ENCODE measurements at regions not wholly inside any gene's neighbourhood (a gene's known extent, or its start where the extent isn't known, plus 50 kb on each side); places are given as distances from the start of the nearest gene placed in this dataset.

DNA sequence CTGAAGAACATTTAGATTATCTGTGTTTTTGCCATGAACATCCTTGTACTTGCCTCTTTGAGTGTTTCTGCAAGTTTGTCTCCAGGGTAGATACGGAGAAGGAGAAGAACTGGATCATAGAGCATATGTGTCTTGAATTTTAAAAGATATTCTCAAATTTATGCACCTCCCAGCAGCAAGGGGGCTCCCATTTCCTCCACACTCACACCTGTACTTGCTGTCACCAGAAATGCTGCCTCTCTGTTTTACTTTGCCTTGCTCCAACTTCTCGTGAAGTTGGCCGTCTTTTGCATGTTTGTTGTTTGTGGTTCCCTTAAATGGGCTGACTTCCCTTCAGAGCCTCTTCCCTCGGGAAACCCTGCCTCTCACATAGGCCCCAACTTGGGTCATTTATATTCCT is 171.0 kb downstream of the TFAP2C start:
- H3K4me1 ChIP-seq (ENCODE audit: control extremely low read depth in 1 of 4, control insufficient read depth in 4 of 4, insufficient read depth in 4 of 4, low read length in 3 of 4) = no peaks in the 10 kb centered on the region
- H3K9me3 ChIP-seq (ENCODE audit: control extremely low read depth in 1 of 5, control insufficient read depth in 4 of 5, insufficient read depth in 2 of 5, low read depth in 1 of 5, low read length in 4 of 5) = no peaks in the 10 kb centered on the region
- peaks cover 2 to 19% (median 2%) of the 10 kb centered on the region in 5 experiments for H3K27me3 ChIP-seq (replicated peaks in 2 of 5; ENCODE audit: control insufficient read depth in 4 of 5, insufficient read depth in 5 of 5, low read length in 4 of 5)
- no peak overlapping the region for H3K4me3 ChIP-seq (ENCODE audit: control insufficient read depth in 1 of 7, extremely low read depth in 1 of 7, insufficient read depth in 4 of 7, low read depth in 2 of 7, low read length in 6 of 7)
- ChIA-PET POLR2A (no interaction called here), CTCF (no interaction called here)
- no peak for DNase-seq
- H3K36me3 ChIP-seq (ENCODE audit: control insufficient read depth in 4 of 4, insufficient read depth in 4 of 4, low read length in 3 of 4) = no peaks in the 10 kb centered on the region
- 32% methylated on average over 3 of the region's 4 CpGs for WGBS (ENCODE audit: insufficient coverage)
- no peak overlapping the region for H3K27ac ChIP-seq (ENCODE audit: insufficient read depth in 1 of 2, low read depth in 1 of 2, low read length in 2 of 2, poor library complexity in 1 of 2, severe bottlenecking in 2 of 2)

DNA sequence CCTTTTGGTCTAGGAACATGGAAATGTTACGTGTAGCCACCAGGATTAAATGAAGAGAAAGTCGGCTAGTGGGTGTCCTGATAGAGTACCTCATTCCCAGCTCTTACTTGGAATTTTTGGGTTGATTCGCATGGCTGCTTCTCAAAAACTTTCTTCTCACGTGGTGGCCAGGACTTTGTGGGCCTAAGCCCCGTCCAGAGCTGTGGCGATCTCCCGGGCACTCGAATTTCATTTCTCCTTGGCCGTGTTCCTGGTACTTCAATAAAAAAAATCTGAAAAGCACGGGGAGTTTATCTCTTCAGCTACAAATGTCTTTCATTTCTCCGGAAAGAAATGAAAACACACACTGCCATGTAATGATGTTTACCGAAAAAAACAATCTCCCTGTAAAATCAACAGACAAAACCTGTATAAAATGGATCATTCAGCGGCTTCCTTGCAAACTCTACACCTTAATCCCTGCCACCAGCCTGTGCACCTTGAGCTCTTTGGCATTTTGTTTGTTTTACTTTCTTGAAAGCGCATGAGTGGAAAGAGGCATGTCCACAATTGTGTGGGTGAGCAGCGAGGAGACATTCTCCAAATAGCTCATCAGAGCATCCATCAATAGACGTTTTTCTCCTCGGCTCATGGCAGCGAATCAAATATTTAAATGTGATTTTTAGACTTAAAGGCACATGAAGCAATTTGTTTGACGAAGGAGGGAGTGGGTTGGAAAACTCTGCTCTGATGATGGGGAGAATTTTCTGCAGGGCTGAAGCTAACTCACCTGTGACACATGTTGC is 173.1 kb downstream of the TFAP2C start:
- H3K4me1 ChIP-seq (ENCODE audit: control extremely low read depth in 1 of 4, control insufficient read depth in 4 of 4, insufficient read depth in 4 of 4, low read length in 3 of 4) = no peaks in the 10 kb centered on the region
- no peak overlapping the region for H3K27ac ChIP-seq (ENCODE audit: insufficient read depth in 1 of 2, low read depth in 1 of 2, low read length in 2 of 2, poor library complexity in 1 of 2, severe bottlenecking in 2 of 2)
- DNase-seq = no peak
- no peaks in the 10 kb centered on the region for H3K9me3 ChIP-seq (ENCODE audit: control extremely low read depth in 1 of 5, control insufficient read depth in 4 of 5, insufficient read depth in 2 of 5, low read depth in 1 of 5, low read length in 4 of 5)
- POLR2A ChIA-PET = no interaction called here
- CTCF ChIA-PET = no interaction called here
- WGBS (ENCODE audit: insufficient coverage) = 85% methylated on average over 15 of the region's 19 CpGs
- H3K4me3 ChIP-seq (ENCODE audit: control insufficient read depth in 1 of 7, extremely low read depth in 1 of 7, insufficient read depth in 4 of 7, low read depth in 2 of 7, low read length in 6 of 7) = no peak overlapping the region
- no peaks in the 10 kb centered on the region for H3K36me3 ChIP-seq (ENCODE audit: control insufficient read depth in 4 of 4, insufficient read depth in 4 of 4, low read length in 3 of 4)
- peaks cover 2 to 35% (median 5%) of the 10 kb centered on the region in 5 experiments for H3K27me3 ChIP-seq (replicated peaks in 2 of 5; ENCODE audit: control insufficient read depth in 4 of 5, insufficient read depth in 5 of 5, low read length in 4 of 5)

DNA sequence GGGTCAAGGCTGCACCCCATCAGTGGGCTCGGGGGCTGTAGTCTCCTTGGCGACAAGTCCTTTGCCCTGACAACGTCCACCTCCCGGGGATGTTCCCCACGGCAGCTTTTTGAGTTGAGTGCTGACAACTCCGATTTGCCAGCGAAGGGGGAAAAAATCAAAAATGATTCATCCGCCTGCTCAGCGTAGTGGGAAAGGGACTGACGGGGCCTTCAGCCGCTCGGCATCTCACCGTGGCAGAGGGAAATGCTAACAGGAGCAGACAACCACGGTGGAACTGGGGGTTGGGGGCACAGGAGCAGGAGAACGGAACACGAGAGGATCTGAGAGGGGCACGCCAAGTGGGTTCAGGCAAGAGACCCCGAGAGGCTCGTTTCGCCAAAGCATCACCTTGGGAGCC is 173.7 kb downstream of the TFAP2C start:
- CTCF ChIA-PET = interaction anchor here (0.7 kb wide), 1 partner anchor 558 kb away, joined by 3 read pairs; no protein-coding TSS in a partner anchor
- H3K27me3 ChIP-seq (replicated peaks in 2 of 5; ENCODE audit: control insufficient read depth in 4 of 5, insufficient read depth in 5 of 5, low read length in 4 of 5) = peaks cover 2 to 41% (median 8%) of the 10 kb centered on the region in 5 experiments
- H3K36me3 ChIP-seq (ENCODE audit: control insufficient read depth in 4 of 4, insufficient read depth in 4 of 4, low read length in 3 of 4) = no peaks in the 10 kb centered on the region
- no peaks in the 10 kb centered on the region for H3K9me3 ChIP-seq (ENCODE audit: control extremely low read depth in 1 of 5, control insufficient read depth in 4 of 5, insufficient read depth in 2 of 5, low read depth in 1 of 5, low read length in 4 of 5)
- no peak overlapping the region for H3K4me3 ChIP-seq (ENCODE audit: control insufficient read depth in 1 of 7, extremely low read depth in 1 of 7, insufficient read depth in 4 of 7, low read depth in 2 of 7, low read length in 6 of 7)
- POLR2A ChIA-PET = no interaction called here
- DNase-seq = no peak
- H3K4me1 ChIP-seq (ENCODE audit: control extremely low read depth in 1 of 4, control insufficient read depth in 4 of 4, insufficient read depth in 4 of 4, low read length in 3 of 4) = no peaks in the 10 kb centered on the region
- 87% methylated on average over 20 of the region's 20 CpGs for WGBS (ENCODE audit: insufficient coverage)
- H3K27ac ChIP-seq (ENCODE audit: insufficient read depth in 1 of 2, low read depth in 1 of 2, low read length in 2 of 2, poor library complexity in 1 of 2, severe bottlenecking in 2 of 2) = no peak overlapping the region

DNA sequence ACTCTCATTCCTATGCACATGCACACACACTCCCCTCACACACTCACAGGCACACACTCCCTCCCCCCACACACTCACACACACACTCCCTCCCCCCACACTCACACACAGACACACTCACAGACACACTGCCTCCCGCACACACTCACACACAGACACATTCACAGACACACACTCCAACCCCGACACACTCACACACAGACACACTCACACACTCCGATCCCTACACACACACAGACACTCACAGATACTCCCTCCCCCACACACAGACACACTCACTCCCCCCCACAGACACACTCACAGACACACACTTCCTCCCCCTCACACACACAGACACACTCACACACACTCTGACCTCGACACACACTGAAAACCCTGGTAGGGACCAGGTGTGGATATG is 176.2 kb downstream of the TFAP2C start:
- 50% methylated on average over 2 of the region's 4 CpGs for WGBS (ENCODE audit: insufficient coverage)
- CTCF ChIA-PET = no interaction called here

DNA sequence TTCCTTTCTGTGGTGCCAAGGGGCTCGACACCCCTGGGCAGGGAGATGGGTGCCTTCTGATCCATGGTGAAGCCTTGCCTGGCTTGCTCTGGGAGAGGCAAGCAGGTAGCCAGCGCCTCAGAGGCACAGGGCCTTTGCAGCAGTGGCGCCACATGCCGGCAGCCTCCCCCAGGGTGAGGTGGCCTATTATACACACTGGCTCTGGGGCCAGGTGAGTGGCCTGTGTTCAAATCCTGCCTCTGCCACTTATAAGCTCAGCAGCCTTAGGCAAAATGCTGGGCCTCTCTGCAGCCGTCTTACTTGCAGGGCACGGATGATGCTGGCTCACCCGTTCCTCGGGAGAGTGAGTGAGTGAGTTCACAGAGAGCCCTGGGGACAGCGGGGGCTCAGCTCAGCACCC is 176.9 kb downstream of the TFAP2C start:
- POLR2A ChIA-PET = no interaction called here
- Histone ChIP-seq H3K4me3 (ENCODE audit: control insufficient read depth in 1 of 7, extremely low read depth in 1 of 7, insufficient read depth in 4 of 7, low read depth in 2 of 7, low read length in 6 of 7) (no peak overlapping the region), H3K9me3 (ENCODE audit: control extremely low read depth in 1 of 5, control insufficient read depth in 4 of 5, insufficient read depth in 2 of 5, low read depth in 1 of 5, low read length in 4 of 5) (peaks cover 0 to 2% (median 0%) of the 10 kb centered on the region in 5 experiments), H3K4me1 (ENCODE audit: control extremely low read depth in 1 of 4, control insufficient read depth in 4 of 4, insufficient read depth in 4 of 4, low read length in 3 of 4) (no peaks in the 10 kb centered on the region), H3K27me3 (replicated peaks in 2 of 5; ENCODE audit: control insufficient read depth in 4 of 5, insufficient read depth in 5 of 5, low read length in 4 of 5) (peaks cover 0 to 55% (median 9%) of the 10 kb centered on the region in 5 experiments), H3K36me3 (ENCODE audit: control insufficient read depth in 4 of 4, insufficient read depth in 4 of 4, low read length in 3 of 4) (no peaks in the 10 kb centered on the region), H3K27ac (ENCODE audit: insufficient read depth in 1 of 2, low read depth in 1 of 2, low read length in 2 of 2, poor library complexity in 1 of 2, severe bottlenecking in 2 of 2) (no peak overlapping the region)
- WGBS (ENCODE audit: insufficient coverage) = 89% methylated on average over 8 of the region's 9 CpGs
- no peak for DNase-seq
- CTCF ChIA-PET = no interaction called here

More for the DNA sequence above, 176.2 kb downstream of the TFAP2C start:
- Histone ChIP-seq H3K27ac (ENCODE audit: insufficient read depth in 1 of 2, low read depth in 1 of 2, low read length in 2 of 2, poor library complexity in 1 of 2, severe bottlenecking in 2 of 2) (no peak overlapping the region), H3K27me3 (replicated peaks in 2 of 5; ENCODE audit: control insufficient read depth in 4 of 5, insufficient read depth in 5 of 5, low read length in 4 of 5) (peaks cover 0 to 57% (median 9%) of the 10 kb centered on the region in 5 experiments), H3K4me3 (ENCODE audit: control insufficient read depth in 1 of 7, extremely low read depth in 1 of 7, insufficient read depth in 4 of 7, low read depth in 2 of 7, low read length in 6 of 7) (no peak overlapping the region), H3K9me3 (ENCODE audit: control extremely low read depth in 1 of 5, control insufficient read depth in 4 of 5, insufficient read depth in 2 of 5, low read depth in 1 of 5, low read length in 4 of 5) (peaks cover 0 to 2% (median 0%) of the 10 kb centered on the region in 5 experiments), H3K36me3 (ENCODE audit: control insufficient read depth in 4 of 4, insufficient read depth in 4 of 4, low read length in 3 of 4) (no peaks in the 10 kb centered on the region), H3K4me1 (ENCODE audit: control extremely low read depth in 1 of 4, control insufficient read depth in 4 of 4, insufficient read depth in 4 of 4, low read length in 3 of 4) (no peaks in the 10 kb centered on the region)
- POLR2A ChIA-PET = no interaction called here
- DNase-seq = no peak

DNA sequence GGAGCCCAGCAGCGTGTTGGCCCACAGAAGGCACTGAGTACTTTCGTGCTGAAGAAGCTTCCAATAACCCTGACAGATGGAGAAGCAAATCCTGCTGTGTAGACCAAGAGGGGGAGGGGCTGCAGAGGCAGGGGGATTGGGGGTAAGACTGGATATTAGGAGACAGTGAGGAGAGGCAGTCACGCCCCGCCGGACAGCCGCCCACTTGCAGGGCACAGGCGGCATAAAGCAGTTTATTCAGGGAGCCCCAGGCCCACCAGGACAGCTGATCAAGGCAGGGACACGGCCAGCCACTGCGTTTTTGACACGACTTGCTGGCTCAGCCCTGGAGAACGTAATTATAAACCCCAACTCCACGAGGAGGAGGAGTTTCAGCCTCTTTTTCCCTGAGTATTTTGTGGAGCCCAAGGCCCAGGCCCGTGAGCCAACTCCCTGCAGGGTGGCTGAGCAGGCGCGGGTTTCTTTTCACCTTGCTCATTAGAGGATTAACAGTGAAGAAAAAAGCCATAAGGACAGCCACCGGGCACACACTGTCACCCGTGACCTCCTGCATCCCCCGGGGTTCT is 177.9 kb downstream of the TFAP2C start:
- Histone ChIP-seq H3K9me3 (ENCODE audit: control extremely low read depth in 1 of 5, control insufficient read depth in 4 of 5, insufficient read depth in 2 of 5, low read depth in 1 of 5, low read length in 4 of 5) (peaks cover 0 to 2% (median 0%) of the 10 kb centered on the region in 5 experiments), H3K27ac (ENCODE audit: insufficient read depth in 1 of 2, low read depth in 1 of 2, low read length in 2 of 2, poor library complexity in 1 of 2, severe bottlenecking in 2 of 2) (no peak overlapping the region), H3K36me3 (ENCODE audit: control insufficient read depth in 4 of 4, insufficient read depth in 4 of 4, low read length in 3 of 4) (no peaks in the 10 kb centered on the region), H3K4me3 (ENCODE audit: control insufficient read depth in 1 of 7, extremely low read depth in 1 of 7, insufficient read depth in 4 of 7, low read depth in 2 of 7, low read length in 6 of 7) (no peak overlapping the region), H3K27me3 (replicated peaks in 2 of 5; ENCODE audit: control insufficient read depth in 4 of 5, insufficient read depth in 5 of 5, low read length in 4 of 5) (peaks cover 0 to 57% (median 9%) of the 10 kb centered on the region in 5 experiments), H3K4me1 (ENCODE audit: control extremely low read depth in 1 of 4, control insufficient read depth in 4 of 4, insufficient read depth in 4 of 4, low read length in 3 of 4) (no peaks in the 10 kb centered on the region)
- ChIA-PET CTCF (no interaction called here), POLR2A (no interaction called here)
- WGBS (ENCODE audit: insufficient coverage) = 47% methylated on average over 15 of the region's 18 CpGs
- DNase-seq = no peak

DNA sequence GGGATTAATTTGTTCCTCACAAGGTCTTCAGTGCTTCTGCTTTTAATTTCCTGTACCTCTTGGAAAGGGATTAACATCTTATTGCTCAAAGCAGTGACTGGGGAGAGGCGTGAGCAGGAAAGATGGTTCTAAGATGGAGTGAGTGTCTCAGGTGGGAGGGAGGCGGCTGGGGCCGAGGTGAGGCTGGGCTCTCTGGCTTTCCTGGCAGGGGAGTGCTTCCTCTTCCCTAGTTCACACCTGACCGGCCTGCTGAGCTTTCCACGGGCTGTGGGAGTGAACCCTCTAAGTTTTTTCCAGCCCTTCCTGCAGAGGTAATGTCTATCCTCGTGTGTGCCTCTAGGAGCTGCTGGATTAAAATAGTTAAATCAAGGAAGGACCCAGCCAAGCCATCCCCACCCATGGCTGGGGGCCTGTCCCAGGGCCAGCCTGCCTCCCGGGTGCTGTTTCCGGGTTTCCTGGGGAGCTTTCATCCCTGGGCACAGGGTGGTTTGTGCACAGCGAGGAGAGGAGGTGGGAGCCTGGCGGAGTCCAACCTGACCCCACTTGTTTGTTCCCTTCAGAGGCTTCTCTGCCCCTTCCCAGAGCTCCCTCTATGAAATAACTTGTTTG is 179.1 kb downstream of the TFAP2C start:
- DNase-seq = no peak
- Histone ChIP-seq H3K9me3 (ENCODE audit: control extremely low read depth in 1 of 5, control insufficient read depth in 4 of 5, insufficient read depth in 2 of 5, low read depth in 1 of 5, low read length in 4 of 5) (peaks cover 0 to 2% (median 0%) of the 10 kb centered on the region in 5 experiments), H3K4me3 (ENCODE audit: control insufficient read depth in 1 of 7, extremely low read depth in 1 of 7, insufficient read depth in 4 of 7, low read depth in 2 of 7, low read length in 6 of 7) (no peak overlapping the region), H3K27ac (ENCODE audit: insufficient read depth in 1 of 2, low read depth in 1 of 2, low read length in 2 of 2, poor library complexity in 1 of 2, severe bottlenecking in 2 of 2) (no peak overlapping the region), H3K4me1 (ENCODE audit: control extremely low read depth in 1 of 4, control insufficient read depth in 4 of 4, insufficient read depth in 4 of 4, low read length in 3 of 4) (no peaks in the 10 kb centered on the region), H3K27me3 (replicated peaks in 2 of 5; ENCODE audit: control insufficient read depth in 4 of 5, insufficient read depth in 5 of 5, low read length in 4 of 5) (peaks cover 0 to 59% (median 9%) of the 10 kb centered on the region in 5 experiments), H3K36me3 (ENCODE audit: control insufficient read depth in 4 of 4, insufficient read depth in 4 of 4, low read length in 3 of 4) (no peaks in the 10 kb centered on the region)
- POLR2A ChIA-PET = no interaction called here
- 0% methylated on average over 2 of the region's 10 CpGs for WGBS (ENCODE audit: insufficient coverage)
- CTCF ChIA-PET = no interaction called here

Measured in common myeloid progenitor, CD34-positive (primary cell).